Medulla oblongata (tissue), 1 donor: ENCODE measurements at regions not wholly inside any gene's neighbourhood (a gene's known extent, or its start where the extent isn't known, plus 50 kb on each side); places are given as distances from the start of the nearest gene placed in this dataset.

Experiments used
- DNase-seq: peaks from one replicate; pipeline ENCODE4 v3.0.0-alpha.2; 2015; ENCODE audit errors: extremely low spot score

DNA sequence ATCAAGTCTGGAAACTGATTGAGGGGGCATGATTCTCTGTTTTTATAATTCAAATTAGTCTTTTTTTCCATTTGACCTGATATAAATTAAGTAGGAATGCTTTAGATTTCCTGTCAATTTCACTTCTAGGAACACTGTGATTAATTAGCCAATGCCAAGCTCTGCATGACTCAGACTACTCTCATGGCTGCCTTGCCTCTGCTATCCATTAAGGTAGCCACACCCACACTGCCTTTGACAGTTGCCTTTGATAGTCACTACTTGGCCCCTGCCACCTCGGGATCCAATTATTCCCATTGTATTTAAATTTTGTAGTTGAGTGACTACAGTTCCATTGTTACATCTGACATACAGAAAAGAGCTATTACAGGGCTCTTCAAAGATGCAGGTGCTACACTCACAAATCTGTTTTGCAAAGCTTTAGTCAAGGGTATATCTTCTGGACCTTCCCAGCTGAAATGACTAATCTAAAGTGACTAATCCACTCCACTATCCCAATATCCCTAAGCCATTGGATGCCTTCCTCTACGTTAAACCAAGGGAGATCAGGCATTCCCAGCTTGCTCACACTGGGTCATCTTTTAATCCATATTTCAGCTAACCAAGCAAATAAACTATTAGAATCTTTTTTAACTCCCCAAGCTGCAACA, 1193.1 kb upstream of the MIR17HG start:
- no peak for DNase-seq

DNA sequence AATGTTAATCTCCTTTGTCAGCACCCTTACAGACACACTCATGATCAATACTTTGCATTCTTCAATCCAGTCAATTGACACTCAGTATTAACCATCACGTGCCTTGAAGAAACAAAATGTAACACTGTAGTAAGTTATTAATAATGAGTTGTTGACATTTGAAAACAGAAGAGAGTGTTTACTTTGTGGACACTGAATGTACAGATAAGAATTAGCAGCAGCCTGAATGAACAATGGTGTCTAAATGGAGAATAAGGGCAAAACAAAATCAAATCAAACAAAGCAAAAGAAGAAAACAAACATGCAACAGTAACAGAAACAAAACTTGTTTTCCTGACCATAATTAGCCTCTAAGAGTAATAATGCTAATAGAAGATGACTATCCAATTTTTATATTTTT, 1191.1 kb upstream of the MIR17HG start:
- no peak for DNase-seq

DNA sequence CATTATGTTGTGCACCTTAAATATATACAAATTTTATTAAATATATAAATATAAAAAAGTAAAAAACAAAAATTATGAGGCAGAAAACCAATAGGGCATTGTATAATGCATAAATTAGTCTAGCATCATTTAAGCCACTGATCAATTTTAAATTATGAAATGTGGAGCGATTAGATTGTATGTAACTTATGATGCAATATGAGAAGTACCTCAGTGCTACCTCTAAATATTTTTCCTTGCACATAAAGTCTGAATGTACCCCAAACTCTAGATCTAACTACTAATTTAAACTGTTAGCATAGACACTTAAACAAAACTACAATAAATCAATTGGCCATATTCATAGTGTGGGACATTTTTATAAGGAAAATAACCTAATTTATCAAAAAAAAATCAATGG, 1178.5 kb upstream of the MIR17HG start:
- no peak for DNase-seq

DNA sequence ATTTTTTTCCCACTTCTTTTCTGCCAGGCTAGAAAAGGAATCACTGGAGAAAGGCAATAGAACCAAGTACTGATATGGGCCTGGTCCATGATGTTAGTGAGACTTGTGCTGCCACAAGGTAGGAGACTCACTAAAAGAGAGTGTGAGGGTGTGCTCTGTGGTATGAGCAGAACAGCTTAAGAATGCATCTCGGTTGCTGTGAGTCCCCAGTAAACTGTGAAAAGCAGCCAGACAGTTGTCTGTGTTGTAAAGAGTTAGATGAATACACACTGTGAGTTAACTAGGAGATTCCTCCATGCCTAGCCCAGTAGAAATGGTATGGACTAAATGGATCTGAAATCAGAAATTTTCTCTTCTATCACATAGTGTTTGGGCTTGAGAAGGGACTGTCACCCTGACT, 1177.3 kb upstream of the MIR17HG start:
- DNase-seq = no peak

DNA sequence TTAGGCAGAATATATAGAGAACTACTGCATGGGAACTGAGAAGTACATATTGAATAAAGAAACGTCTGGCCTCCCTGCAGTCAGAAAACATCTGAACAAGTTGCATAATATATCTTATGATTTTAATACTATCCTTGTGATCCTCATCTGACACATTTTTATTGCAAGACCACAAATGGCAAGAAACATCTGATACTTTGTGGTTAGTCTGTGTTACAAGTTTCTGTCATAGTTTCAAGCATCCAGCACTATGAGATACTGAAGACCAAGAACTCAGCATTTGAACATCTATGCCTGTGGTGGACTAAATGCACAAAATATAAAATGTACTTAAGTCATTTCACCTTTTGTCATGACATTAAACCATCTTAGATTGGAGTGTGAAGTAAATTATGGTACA, 1175.8 kb upstream of the MIR17HG start:
- DNase-seq = no peak

DNA sequence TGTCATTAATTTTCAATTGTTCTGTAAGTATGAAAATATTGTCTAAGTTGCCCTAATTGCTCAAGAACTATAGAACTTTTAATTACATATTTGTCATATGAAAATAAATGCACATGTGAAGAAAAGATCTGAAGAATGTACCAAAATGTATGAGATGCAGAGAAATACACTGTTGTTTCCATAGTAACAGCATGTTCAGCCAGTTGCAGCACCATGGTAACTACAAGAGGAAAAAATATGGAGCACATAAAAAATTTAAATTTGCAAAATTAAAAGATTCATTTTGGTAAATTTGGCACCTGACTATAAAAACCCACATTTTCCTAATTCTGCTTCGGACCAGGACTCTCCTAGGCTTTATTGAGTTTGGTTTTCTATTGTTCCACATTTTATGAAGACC, 1170.0 kb upstream of the MIR17HG start:
- no peak for DNase-seq

DNA sequence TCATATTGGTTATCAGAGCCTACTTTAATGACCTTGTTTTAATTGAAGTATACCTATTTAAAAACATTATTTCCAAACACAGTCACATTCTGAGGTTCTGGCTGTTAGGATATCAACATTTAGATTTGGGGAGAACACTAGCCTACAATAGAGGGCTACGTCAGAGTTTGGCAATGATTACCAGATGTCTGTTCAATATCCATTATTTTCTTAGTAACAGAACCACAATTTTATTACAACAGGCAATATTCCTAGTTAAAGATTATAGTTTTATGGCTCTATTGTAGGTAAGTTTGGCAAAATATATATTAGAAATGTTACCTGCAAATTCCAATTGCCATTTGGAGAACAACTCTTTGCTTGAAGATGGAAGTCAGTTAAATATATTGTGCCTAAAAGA, 1163.1 kb upstream of the MIR17HG start:
- no peak for DNase-seq

DNA sequence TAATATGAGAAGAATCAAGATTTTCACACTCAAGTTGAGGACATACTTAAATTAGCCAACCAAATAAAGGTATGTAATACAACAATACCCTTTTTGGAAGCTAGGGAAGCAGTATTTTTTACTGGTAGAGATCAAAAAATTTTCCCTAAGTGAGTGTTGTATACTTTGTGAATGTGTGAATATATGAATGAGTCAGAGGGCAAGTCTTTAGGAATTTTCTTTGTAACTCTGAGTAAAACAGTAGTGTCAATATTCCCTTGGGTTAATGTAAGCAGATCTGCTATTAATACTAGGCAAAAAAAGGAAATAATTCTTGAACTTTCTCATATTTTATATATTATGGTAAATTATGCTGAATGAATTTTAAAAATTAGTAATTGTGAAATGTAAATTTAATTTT, 1161.8 kb upstream of the MIR17HG start:
- no peak for DNase-seq

DNA sequence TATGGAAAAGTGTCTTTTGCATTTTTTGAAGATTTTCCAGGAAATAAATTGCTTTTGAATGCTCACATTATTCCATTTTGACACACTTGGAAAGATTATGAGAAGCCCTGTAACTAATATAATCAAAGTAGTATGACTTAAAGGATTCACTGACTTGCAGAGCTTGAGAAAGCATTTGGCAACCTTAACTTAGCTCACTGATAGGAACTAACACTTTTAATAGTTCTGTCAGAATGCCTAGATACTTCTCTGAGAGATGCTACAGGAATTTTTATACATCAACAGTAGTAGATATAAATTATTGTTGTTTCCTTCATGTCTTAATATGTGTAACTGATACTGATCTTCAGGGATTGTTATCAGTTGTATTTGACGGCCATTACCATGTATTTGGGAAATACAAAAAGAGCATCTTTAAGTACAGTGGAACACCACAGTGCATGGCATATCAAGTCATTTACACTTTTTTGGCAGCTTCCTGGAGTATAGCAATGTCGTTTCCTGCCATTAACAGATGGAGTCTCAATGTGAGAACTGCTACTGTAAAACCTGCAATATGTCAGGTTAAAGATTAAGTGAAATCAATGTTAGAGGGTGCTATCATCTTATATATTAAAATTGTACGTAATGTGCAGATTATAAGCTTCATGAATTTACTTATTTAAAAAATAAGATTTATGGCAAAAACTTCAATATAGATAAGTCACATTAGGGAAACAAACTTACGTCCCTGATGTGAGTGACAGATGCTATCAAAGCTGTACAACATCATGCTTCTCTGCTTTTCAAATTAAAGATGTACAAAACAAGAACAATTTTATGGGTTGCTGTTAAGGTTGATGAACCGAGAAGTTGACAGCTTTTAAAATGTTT, 1159.8 kb upstream of the MIR17HG start:
- no peak for DNase-seq

DNA sequence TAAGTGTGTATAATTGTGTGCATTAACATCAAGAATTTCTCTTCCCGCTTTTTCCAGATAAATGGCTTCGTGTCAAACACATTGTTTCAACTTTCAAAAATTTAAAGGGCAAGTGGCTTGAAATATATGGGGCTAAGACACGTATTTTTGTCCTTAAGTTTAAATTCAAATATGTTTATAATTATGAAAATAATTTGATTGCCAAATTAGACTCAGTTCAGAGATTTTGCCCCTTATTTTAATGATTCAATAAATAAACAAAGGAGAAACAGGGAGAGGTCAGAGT, 1159.2 kb upstream of the MIR17HG start:
- DNase-seq = no peak

DNA sequence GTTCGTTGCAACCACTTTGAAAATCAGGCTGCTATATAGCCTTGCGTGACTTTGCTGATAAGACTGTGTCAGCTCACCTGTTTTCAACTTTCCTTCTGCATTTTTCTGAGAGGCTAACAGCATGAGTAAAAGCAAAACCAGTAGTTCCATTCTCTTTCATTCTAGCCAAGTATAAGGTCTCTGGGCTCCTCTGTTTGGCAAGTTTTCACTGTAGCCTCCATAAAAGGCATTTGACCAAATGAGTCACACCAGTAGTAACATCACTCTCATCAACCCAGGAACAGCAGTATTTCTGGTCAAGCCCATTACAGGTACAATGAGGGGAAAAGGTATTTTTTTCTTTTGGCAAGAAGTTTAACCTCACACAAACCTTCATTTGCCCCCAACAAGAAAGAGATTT, 1149.8 kb upstream of the MIR17HG start:
- DNase-seq = no peak

DNA sequence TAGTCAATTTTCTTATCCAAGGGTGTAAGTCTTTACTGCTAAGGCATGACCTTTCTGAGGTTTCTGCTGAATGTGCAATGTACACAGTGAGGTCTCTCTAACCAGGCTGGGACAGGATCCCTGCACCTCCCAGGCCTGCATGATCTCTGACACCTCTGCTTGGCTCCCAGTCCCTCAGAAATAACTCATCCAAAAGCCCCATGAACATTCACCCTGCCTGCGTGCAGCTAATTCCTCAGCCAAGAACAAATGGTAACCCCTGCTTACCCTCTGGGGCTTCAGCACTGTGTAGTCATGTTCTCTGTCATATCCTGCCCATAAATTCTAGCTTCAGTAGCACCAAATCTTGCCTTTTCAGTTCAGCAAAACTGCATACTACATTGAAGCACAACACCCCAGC, 1146.3 kb upstream of the MIR17HG start:
- no peak for DNase-seq

DNA sequence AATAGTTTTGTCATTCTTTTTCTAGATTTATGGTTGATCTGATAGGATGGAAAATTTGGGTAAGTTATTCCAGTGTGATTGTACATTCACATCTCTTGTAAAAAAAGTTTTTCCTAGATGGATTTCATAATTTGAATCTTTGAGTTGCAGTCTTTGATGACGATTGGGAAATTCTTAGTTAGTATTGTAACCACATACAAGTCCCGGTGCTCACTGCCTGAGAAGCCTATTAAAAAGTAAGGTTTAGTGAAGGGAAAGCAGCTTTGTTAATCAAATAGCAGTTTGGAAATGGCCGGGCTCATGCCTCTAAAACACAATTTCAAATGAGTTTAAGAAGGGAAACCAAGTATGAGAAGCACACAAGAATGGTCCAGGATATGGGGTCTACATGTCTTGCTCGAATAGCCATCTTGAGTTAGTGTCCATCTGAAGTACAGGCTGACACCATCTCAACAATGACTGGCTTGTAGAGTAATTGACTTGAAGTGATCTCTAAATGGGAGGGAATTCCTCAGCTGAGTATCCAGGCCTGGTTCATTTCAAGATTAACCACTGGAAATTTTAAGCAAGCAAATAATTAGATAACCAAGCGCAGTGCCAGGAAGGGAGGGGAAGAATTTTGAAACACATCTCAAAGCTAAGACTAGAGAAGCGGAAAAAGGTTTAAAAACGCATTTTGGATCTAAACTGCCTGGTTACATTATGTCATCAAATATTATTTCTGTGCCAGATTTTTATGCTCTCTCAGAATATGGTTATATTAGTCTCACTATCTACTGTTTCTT, 1145.6 kb upstream of the MIR17HG start:
- DNase-seq = no peak

DNA sequence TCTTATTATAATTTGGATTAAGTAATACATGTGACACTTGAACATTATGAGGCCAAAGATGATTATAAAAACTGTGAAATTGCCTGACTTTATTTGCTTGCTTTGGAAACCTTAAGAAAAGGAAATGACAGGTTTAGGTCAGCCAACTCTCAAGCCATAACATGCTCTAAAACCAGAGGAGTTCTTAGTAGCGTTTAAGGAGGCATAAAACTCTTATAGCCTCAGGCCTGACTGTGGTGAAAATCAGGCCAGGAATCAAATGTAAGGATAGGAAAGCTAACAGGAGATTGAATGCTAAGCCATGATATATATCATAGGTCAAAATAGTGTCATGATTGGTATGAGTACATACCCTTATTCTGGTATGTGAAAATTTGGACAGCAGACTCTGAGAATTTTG, 1142.4 kb upstream of the MIR17HG start:
- DNase-seq = no peak

DNA sequence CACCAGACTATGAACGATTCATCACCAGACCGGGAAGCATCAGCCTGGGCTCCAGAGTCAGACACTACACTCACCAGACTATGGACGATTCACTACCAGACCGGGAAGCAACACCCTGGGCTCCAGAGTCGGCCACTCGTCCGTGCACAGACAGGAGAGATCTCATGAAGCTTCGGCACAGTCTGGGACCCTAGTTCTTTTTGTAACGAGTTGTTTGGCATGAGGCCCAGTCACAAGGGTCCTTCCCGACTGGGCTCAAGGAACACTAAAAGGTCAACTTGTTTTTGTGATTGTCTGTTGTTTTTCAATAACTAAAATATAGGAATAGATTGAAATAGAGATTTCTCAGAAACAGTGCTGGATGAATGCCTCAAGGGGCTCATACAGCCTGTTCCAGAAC, 1141.6 kb upstream of the MIR17HG start:
- no peak for DNase-seq

DNA sequence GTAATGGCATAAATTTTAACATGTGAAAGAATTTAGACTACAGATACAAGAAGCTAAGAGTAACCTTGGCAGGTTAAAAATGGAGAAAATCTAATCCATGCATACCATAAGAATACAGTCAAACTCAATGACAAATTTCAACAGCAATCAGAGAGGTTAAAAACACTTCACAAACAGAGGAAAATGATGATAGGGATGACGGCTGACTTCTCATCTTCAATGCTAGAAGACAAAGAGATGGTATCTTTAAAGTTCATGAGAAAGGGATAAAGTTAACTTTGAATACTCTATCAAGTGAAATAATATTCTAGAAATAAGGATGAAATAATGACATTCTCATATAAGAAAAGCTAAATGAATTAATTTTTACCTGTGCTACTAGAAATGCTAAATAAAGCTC, 1130.2 kb upstream of the MIR17HG start:
- DNase-seq = no peak

DNA sequence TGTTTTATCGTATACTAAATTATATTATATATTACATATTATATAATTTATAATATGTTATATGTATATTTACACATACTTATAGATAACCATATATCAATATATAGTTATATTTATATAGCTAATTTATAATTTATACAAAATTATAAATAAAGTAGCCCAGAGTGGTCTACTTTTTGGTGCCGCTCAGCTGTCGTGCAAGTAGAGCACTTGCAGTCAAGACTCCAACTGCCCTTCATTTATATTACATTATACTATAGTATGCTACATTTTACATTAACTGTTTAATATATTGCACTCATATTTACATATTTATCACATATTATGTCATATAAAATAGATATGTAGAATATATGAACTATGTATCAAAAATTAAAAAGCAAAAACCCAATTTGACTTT, 1124.7 kb upstream of the MIR17HG start:
- no peak for DNase-seq

DNA sequence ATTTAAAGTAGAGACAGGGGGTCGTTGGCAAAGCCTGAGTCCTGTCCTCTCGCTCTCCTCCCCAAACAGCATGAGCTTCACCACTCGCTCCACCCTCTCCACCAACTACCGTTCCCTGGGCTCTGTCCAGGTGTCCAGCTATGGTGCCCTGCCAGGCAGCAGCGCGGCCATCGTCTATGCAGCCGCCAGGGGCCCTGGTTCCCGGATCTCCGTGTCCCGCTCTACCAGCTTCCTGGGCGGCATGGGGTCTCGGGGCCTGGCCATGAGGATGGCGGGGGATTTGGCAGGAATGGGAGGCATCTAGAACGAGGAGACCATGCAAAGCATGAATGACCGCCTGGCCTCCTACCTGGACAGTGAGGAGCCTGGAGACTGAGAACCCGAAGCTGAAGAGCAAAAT, 1117.2 kb upstream of the MIR17HG start:
- DNase-seq = no peak

DNA sequence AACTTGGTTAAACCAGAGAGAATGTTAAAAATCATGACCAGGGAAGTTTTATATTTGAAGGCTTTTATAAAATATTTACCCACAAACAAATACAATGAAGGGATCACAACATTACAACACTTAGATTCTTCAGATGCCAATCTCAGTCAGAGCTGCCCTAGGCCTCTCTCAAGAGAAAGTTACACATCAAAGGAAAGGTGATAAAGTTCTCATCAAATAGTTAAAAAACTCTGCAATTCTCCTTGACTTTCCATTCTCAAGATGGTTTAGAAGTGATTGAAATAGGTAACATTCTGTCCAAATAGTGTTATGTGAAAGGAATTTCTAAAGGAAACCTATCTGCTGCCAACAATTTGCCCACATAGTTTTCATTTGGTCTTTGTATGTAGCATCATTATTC, 1115.2 kb upstream of the MIR17HG start:
- DNase-seq = no peak

DNA sequence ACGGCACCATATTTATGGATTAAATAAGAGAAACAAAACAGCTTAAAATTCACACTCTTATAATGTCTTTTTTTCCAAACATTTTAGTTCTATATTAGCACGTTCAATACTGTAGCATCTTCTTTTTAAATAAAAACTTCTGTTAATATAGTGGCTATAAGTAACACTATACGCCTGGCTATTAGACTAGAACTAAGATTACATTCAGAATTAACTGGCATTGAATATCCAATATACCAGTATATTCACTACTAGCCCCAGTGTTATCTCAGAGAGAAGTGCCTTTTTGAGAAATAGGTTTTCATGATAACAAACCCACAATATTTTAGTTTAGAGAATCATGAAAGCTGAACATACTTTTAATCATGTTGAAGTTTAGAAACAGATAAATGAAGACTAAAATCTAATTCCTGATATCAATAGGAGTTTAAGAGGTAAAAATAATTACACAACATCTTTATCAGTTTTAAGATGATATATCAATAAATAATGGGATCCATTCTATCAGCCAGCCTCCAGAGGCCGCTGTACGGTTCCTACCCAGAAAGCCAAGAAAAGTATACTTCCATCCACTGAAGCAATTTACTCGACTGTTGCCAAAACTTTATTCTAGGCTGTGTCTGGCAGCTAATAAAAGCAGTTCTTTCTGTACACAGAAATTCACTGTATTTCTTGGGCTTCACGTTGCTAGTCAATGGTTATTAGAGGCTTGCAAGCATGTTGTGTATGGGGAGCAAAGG, 1113.4 kb upstream of the MIR17HG start:
- no peak for DNase-seq

DNA sequence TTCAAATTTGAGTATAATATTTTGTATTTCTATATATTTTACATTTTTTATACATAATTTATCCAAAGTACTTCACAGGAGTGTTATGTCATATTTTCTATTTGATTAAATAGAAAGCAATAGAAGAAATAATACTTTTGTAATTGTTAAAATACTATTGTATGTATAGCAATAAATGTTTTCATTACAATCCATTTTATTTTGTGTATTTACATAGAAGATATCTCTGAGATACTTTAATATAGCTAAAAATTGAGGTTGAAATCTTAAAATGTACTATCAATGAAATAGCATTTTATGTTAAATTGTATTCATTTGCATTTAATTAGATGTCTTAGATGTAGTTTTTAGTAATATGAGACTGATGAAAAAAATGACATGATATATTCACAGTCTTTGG, 1109.6 kb upstream of the MIR17HG start:
- DNase-seq = no peak

DNA sequence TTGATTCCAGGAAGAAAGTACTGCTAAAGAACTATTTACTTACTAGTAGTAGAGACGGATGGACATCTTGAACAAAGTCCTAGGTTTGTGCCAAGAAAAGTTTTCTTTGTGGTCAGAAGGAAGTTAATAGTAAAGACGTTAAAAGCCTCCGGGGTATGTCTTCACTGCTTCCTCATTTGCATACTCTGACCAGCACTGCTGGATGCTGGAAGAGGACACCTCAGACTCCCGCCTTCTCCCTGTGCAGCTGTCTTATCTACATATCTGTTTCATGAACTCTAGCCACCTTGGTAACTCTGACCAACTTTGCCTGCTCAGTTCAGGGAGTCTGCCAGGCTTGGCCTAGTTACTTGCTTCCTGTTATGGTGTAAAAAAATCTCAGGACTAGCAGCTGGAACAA, 1109.1 kb upstream of the MIR17HG start:
- DNase-seq = no peak
